ENCODE measurements at regions not wholly inside any gene's neighbourhood (a gene's known extent, or its start where the extent isn't known, plus 50 kb on each side); places are given as distances from the start of the nearest gene placed in this dataset.

GRCh38 chr5:87136733-87137132 is 130.9 kb upstream of the RASA1 start:
- H3K9me3 ChIP-seq (ENCODE audit: control insufficient read depth, insufficient read depth, low read depth, low read length) = no peaks in the 10 kb centered on the region
- H3K27ac ChIP-seq (ENCODE audit: low read length) = no peak overlapping the region
- no peaks in the 10 kb centered on the region for H3K36me3 ChIP-seq (ENCODE audit: control insufficient read depth, insufficient read depth, low read length)
- TF ChIP-seq TCF7L2 (IDR thresholded peaks at IDR 0.05; ENCODE audit: low read depth, low read length) (no peak), REST (IDR thresholded peaks at IDR 0.05; ENCODE audit: insufficient read depth in 1 of 2, low read depth in 2 of 2, low read length in 1 of 2) (no peak), POLR2AphosphoS5 (IDR thresholded peaks at IDR 0.05; ENCODE audit: low read depth, low read length) (no peak), SIN3A (IDR thresholded peaks at IDR 0.05; ENCODE audit: borderline replicate concordance, insufficient read depth, low read depth, low read length) (no peak), CTCF (IDR thresholded peaks at IDR 0.05) (no peak)
- no peaks in the 10 kb centered on the region for H3K4me1 ChIP-seq (ENCODE audit: control insufficient read depth, insufficient read depth, low read length)
- ChIA-PET CTCF (no interaction called here), POLR2A (no interaction called here)
- BruUV-seq (replicated peaks) = no TSS peak
- H3K4me3 ChIP-seq (ENCODE audit: low read depth in 2 of 2, low read length in 2 of 2) = no peak overlapping the region
- DNase-seq (ENCODE audit: low read depth, low spot score) (no peak), ATAC-seq (no peak)
- in situ Hi-C loops (cut with HindIII; ENCODE audit: low pct_unique_long_range_greater_than_20kb, low sequenced_read_pairs) = no loop called here
- no peaks in the 10 kb centered on the region for H3K27me3 ChIP-seq (ENCODE audit: control insufficient read depth, insufficient read depth, low read length)
- intact Hi-C loops (cut with micrococcal nuclease; ENCODE audit: unreplicated experiment) = no loop called here

GRCh38 chr5:87137283-87137682 is 130.4 kb upstream of the RASA1 start:
- intact Hi-C loops (cut with micrococcal nuclease; ENCODE audit: unreplicated experiment) = no loop called here
- in situ Hi-C loops (cut with HindIII; ENCODE audit: low pct_unique_long_range_greater_than_20kb, low sequenced_read_pairs) = no loop called here
- no TSS peak for BruUV-seq (replicated peaks)
- POLR2A ChIA-PET = no interaction called here
- Histone ChIP-seq H3K9me3 (ENCODE audit: control insufficient read depth, insufficient read depth, low read depth, low read length) (no peaks in the 10 kb centered on the region), H3K27ac (ENCODE audit: low read length) (no peak overlapping the region), H3K4me3 (ENCODE audit: low read depth in 2 of 2, low read length in 2 of 2) (no peak overlapping the region), H3K4me1 (ENCODE audit: control insufficient read depth, insufficient read depth, low read length) (no peaks in the 10 kb centered on the region), H3K36me3 (ENCODE audit: control insufficient read depth, insufficient read depth, low read length) (no peaks in the 10 kb centered on the region), H3K27me3 (ENCODE audit: control insufficient read depth, insufficient read depth, low read length) (no peaks in the 10 kb centered on the region)
- no peak for DNase-seq (ENCODE audit: low read depth, low spot score)
- CTCF ChIA-PET = no interaction called here
- no peak for ATAC-seq
- no peak for TF ChIP-seq TCF7L2 (IDR thresholded peaks at IDR 0.05; ENCODE audit: low read depth, low read length)
- no peak for TF ChIP-seq CTCF (IDR thresholded peaks at IDR 0.05)
- no peak for TF ChIP-seq POLR2AphosphoS5 (IDR thresholded peaks at IDR 0.05; ENCODE audit: low read depth, low read length)
- TF ChIP-seq SIN3A (IDR thresholded peaks at IDR 0.05; ENCODE audit: borderline replicate concordance, insufficient read depth, low read depth, low read length) = no peak
- no peak for TF ChIP-seq REST (IDR thresholded peaks at IDR 0.05; ENCODE audit: insufficient read depth in 1 of 2, low read depth in 2 of 2, low read length in 1 of 2)
